Endothelial cell of umbilical vein (primary cell): ENCODE measurements at regions not wholly inside any gene's neighbourhood (a gene's known extent, or its start where the extent isn't known, plus 50 kb on each side); places are given as distances from the start of the nearest gene placed in this dataset.

Experiments used
- BruUV-seq: library from RNA; stranded (reverse); fragments of 400-500 nt; replicated peaks from 2 replicates; lab custom pipeline; 2021; lab: Mats Ljungman, UMichigan
- CTCF ChIA-PET: fragments of 300-600, 350-600 bp; sonication (Branson Sonifier 250); formaldehyde crosslinking; loops from one replicate; lab custom pipeline; 2021; ENCODE audit warnings: antibody characterized with exemption, inconsistent platforms; lab: Charles Lee
- POLR2A ChIA-PET: fragments of 300-600, 350-600 bp; sonication (Branson Sonifier 250); formaldehyde crosslinking; loops from one replicate; lab custom pipeline; 2021; ENCODE audit warnings: antibody characterized with exemption, inconsistent platforms; lab: Charles Lee
- DNase-seq: peaks from one replicate; pipeline ENCODE4 v3.0.0-alpha.2; 2011; ENCODE audit warnings: low read depth, low spot score
- FAIRE-seq: peaks from 2 replicates; lab custom pipeline; 2011; peaks lifted over from hg19 to GRCh38; lab: Jason Lieb, UNC
- H2AFZ ChIP-seq: 2 replicates; pipeline ENCODE4 v1.6.0; 2012; ENCODE audit warnings: low read depth, low read length, control low read depth, inconsistent platforms
- H3K27ac ChIP-seq: 2 replicates; pipeline ENCODE4 v1.5.1; 2011; ENCODE audit warnings: low read depth, mild to moderate bottlenecking, control low read depth, low read length, moderate library complexity; ENCODE audit not compliant: insufficient read depth
- H3K27me3 ChIP-seq, 2 experiments: 2 replicates each; pipeline versions ENCODE4 v1.6.0 to v1.6.1; 2011; ENCODE audit warnings: low read length in 2 of 2, mixed read lengths in 1 of 2; ENCODE audit not compliant: control insufficient read depth in 2 of 2, insufficient read depth in 2 of 2
- H3K36me3 ChIP-seq, 2 experiments: 2 replicates in 1 of 2; 3 replicates in 1 of 2; pipeline ENCODE4 v1.5.1; 2011; ENCODE audit warnings: low read length in 2 of 2, mild to moderate bottlenecking in 1 of 2, moderate library complexity in 1 of 2; ENCODE audit not compliant: control insufficient read depth in 2 of 2, insufficient read depth in 2 of 2; ENCODE audit errors: extremely low read depth in 1 of 2
- H3K4me1 ChIP-seq: 3 replicates; pipeline ENCODE4 v1.5.1; 2011; ENCODE audit warnings: mild to moderate bottlenecking, low read length; ENCODE audit not compliant: control insufficient read depth, insufficient read depth; ENCODE audit errors: extremely low read depth
- H3K4me2 ChIP-seq: 2 replicates; pipeline ENCODE4 v1.6.1; 2011; ENCODE audit warnings: low read length, control low read depth, mixed read lengths; ENCODE audit not compliant: insufficient read depth
- H3K4me3 ChIP-seq, 3 experiments: fragments of 200-600 bp in 1 of 3; sonication (generic), shearing (Covaris generic) in 1 of 3; replicated peaks in 1 of 3; 2 replicates each; pipeline ENCODE4 v1.5.1; 2011 to 2016; ENCODE audit warnings: control low read depth in 3 of 3, low read length in 3 of 3, mild to moderate bottlenecking in 2 of 3, inconsistent platforms in 1 of 3, low read depth in 1 of 3, moderate library complexity in 1 of 3; ENCODE audit not compliant: insufficient read depth in 1 of 3
- H3K79me2 ChIP-seq: 2 replicates; pipeline ENCODE4 v1.6.0; 2012; ENCODE audit warnings: low read length, inconsistent platforms; ENCODE audit not compliant: control insufficient read depth, insufficient read depth
- H3K9ac ChIP-seq: replicated peaks from 2 replicates; pipeline ENCODE3; 2011; ENCODE audit warnings: low read length, control low read depth; ENCODE audit not compliant: insufficient read depth; ENCODE audit errors: extremely low read depth
- H3K9me1 ChIP-seq: replicated peaks from 3 replicates; pipeline ENCODE4 v1.6.0; 2011; ENCODE audit warnings: mild to moderate bottlenecking, low read length; ENCODE audit not compliant: control insufficient read depth, insufficient read depth; ENCODE audit errors: extremely low read depth
- H3K9me3 ChIP-seq: replicated peaks from 2 replicates; pipeline ENCODE4 v1.5.1; 2012; ENCODE audit warnings: low read length, inconsistent platforms; ENCODE audit not compliant: control insufficient read depth, insufficient read depth
- H4K20me1 ChIP-seq: replicated peaks from 2 replicates; pipeline ENCODE3; 2011; ENCODE audit warnings: mild to moderate bottlenecking, low read length; ENCODE audit not compliant: control insufficient read depth, insufficient read depth; ENCODE audit errors: extremely low read depth
- CTCF ChIP-seq, 2 donors: IDR thresholded peaks; 1 replicate in 1 of 2; 2 replicates in 1 of 2; pipeline ENCODE4 v1.5.1; 2011; ENCODE audit warnings: low read length in 2 of 2, mild to moderate bottlenecking in 2 of 2, moderate library complexity in 2 of 2, control low read depth in 1 of 2, inconsistent platforms in 1 of 2, low read depth in 1 of 2; ENCODE audit not compliant: insufficient read depth in 1 of 2; ENCODE audit errors: extremely low read depth in 1 of 2
- EZH2 ChIP-seq: IDR thresholded peaks from 2 replicates; pipeline ENCODE4 v1.6.1; 2012; ENCODE audit warnings: borderline replicate concordance, low read depth, mild to moderate bottlenecking, moderate library complexity, low read length, inconsistent platforms; ENCODE audit not compliant: severe bottlenecking
- FOS ChIP-seq: IDR thresholded peaks from 2 replicates; pipeline ENCODE4 v1.6.1; 2011; ENCODE audit warnings: mild to moderate bottlenecking, low read length, moderate library complexity, borderline replicate concordance; ENCODE audit not compliant: insufficient read depth
- GATA2 ChIP-seq: IDR thresholded peaks from 2 replicates; pipeline ENCODE4 v1.7.0; 2011; ENCODE audit warnings: low read depth, mild to moderate bottlenecking, moderate library complexity, mixed read lengths, low read length; ENCODE audit not compliant: insufficient read length, insufficient read depth
- JUN ChIP-seq: IDR thresholded peaks from 2 replicates; pipeline ENCODE4 v1.6.1; 2011; ENCODE audit warnings: borderline replicate concordance, low read depth; ENCODE audit not compliant: insufficient read length, insufficient read depth
- MAX ChIP-seq: IDR thresholded peaks from 2 replicates; pipeline ENCODE4 v1.6.1; 2011; ENCODE audit not compliant: insufficient read depth, insufficient read length
- MYC ChIP-seq: IDR thresholded peaks from one replicate; pipeline ENCODE4 v1.6.1; 2011; ENCODE audit warnings: mild to moderate bottlenecking, low read depth, low read length
- POLR2A ChIP-seq: IDR thresholded peaks from 2 replicates; pipeline ENCODE4 v1.6.1; 2012; ENCODE audit warnings: low read depth, mild to moderate bottlenecking, control low read depth, low read length
- POLR2AphosphoS5 ChIP-seq: IDR thresholded peaks from 2 replicates; pipeline ENCODE4 v1.6.1; 2012; ENCODE audit warnings: low read depth, mild to moderate bottlenecking, control low read depth, low read length, moderate library complexity; ENCODE audit not compliant: insufficient read depth
- dilution Hi-C: fragments of 300-500 bp; cut with MboI; formaldehyde crosslinking; loops from one replicate; pipeline ENCODE4 v1.15.0; 2019; ENCODE audit warnings: low sequenced_read_pairs; ENCODE audit not compliant: extremely low pct_ligation_motif_present
- intact Hi-C: fragments of 100-400 bp; cut with micrococcal nuclease; formaldehyde crosslinking; loops from one replicate; pipeline ENCODE4 v1.10.0; 2022

- Histone ChIP-seq H3K79me2 (no peaks in the 10 kb centered on the region), H3K4me3 (no peak overlapping the region), H3K9ac (no peak overlapping the region), H3K27me3 (peaks cover 4 to 8% of the 10 kb centered on the region in 2 experiments), H3K9me3 (no peaks in the 10 kb centered on the region), H2AFZ (no peak overlapping the region), H3K4me1 (no peaks in the 10 kb centered on the region), H3K4me2 (no peak overlapping the region), H3K9me1 (no peaks in the 10 kb centered on the region), H3K36me3 (no peaks in the 10 kb centered on the region), H3K27ac (no peak overlapping the region), H4K20me1 (no peaks in the 10 kb centered on the region)
- no peak for FAIRE-seq
- ChIA-PET POLR2A (no interaction called here), CTCF (interaction anchor here (0.8 to 1.6 kb wide), 4 partner anchors 13 to 131 kb away, joined by 3 to 6 read pairs (median 4); no protein-coding TSS in a partner anchor)
- no TSS peak for BruUV-seq
- intact Hi-C loops (no loop called here), dilution Hi-C loops (no loop called here)
- no peak for TF ChIP-seq MYC
- no peak for TF ChIP-seq MAX
- TF ChIP-seq FOS: no peak
- no peak for TF ChIP-seq JUN
- no peak for TF ChIP-seq POLR2AphosphoS5
- no peak for TF ChIP-seq GATA2
- no peak for TF ChIP-seq CTCF (IDR thresholded peaks at IDR 0.05; ENCODE audit: extremely low read depth in 1 of 2, insufficient read depth in 1 of 2, low read depth in 1 of 2, low read length in 2 of 2)
- no peak for TF ChIP-seq POLR2A
- no peak for TF ChIP-seq EZH2
- DNase-seq: no peak
Observed at GRCh38 chr21:34216718-34217032, 143.3 kb downstream of the MRPS6 start.
